GM12891 (cell line): ENCODE measurements at regions not wholly inside any gene's neighbourhood (a gene's known extent, or its start where the extent isn't known, plus 50 kb on each side); places are given as distances from the start of the nearest gene placed in this dataset.

Experiments used
- PAX5 ChIP-seq: IDR thresholded peaks from 2 replicates; pipeline ENCODE4 v1.6.1; 2011; ENCODE audit warnings: low read length, moderate library complexity, mild to moderate bottlenecking; ENCODE audit not compliant: insufficient read depth, severe bottlenecking
- POLR2A ChIP-seq: IDR thresholded peaks from 2 replicates; pipeline ENCODE4 v1.6.1; 2011; ENCODE audit warnings: low read depth, low read length, control low read depth
- POLR2AphosphoS5 ChIP-seq: IDR thresholded peaks from 2 replicates; pipeline ENCODE4 v1.6.1; 2011; ENCODE audit warnings: low read depth, low read length, control low read depth
- POU2F2 ChIP-seq: IDR thresholded peaks from 2 replicates; pipeline ENCODE4 v1.6.1; 2011; ENCODE audit warnings: low read depth, mild to moderate bottlenecking, control low read depth, low read length, moderate library complexity
- SPI1 ChIP-seq: IDR thresholded peaks from 2 replicates; pipeline ENCODE4 v1.6.1; 2011; ENCODE audit warnings: low read depth, low read length, control low read depth
- TAF1 ChIP-seq: IDR thresholded peaks from 2 replicates; pipeline ENCODE4 v1.6.1; 2011; ENCODE audit warnings: low read depth, low read length, control low read depth

DNA sequence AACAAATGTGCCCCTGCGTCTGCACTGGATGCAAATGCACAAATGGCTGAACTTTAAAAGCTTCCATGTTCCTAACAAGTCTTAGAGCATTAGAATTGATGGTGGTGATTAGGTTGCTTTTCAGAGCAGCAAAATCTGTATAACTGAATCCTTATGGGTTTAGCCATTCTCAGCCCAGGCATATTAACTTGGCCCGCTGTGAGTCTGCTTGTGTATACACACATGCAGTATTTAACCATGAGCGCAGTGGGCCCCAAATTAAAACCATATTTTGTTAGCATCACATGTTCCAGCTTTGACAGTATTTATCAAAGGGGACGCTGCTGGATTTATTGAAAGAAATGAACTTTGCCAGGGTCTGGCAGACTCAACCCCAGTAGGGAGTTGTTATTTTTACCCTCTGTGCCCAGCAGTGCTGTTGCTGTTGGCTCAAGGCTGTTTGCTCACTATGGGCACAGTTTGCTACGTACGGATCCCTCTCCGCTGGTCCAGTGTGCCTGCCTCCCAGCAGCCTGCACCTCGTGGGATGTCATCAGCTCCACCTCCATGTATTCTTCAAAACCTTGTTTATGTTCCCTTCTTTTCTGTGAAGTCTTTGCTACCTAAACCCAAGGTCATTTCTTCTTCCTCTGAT is 144.7 kb downstream of the QRSL1 start:
- TF ChIP-seq POLR2A: no peak
- no peak for TF ChIP-seq PAX5
- no peak for TF ChIP-seq POLR2AphosphoS5
- no peak for TF ChIP-seq TAF1
- TF ChIP-seq POU2F2: no peak
- no peak for TF ChIP-seq SPI1
